ENCODE measurements at regions not wholly inside any gene's neighbourhood (a gene's known extent, or its start where the extent isn't known, plus 50 kb on each side); places are given as distances from the start of the nearest gene placed in this dataset.
A peak's percentile ranks its signal among the peaks of the same experiment; 100 is the strongest.

- Histone ChIP-seq H3K9ac (ENCODE audit: low read length) (no peak overlapping the region), H3K4ac (ENCODE audit: low read depth in 1 of 2, low read length in 2 of 2) (no peak overlapping the region), H3K9me3 (ENCODE audit: control insufficient read depth, low read length) (peaks cover under 1% of the 10 kb centered on the region), H2BK5ac (ENCODE audit: low read depth, low read length, poor library complexity, severe bottlenecking) (no peak overlapping the region), H3K27ac (ENCODE audit: low read length, poor library complexity, severe bottlenecking) (no peak overlapping the region), H3K18ac (ENCODE audit: low read depth in 1 of 2, low read length in 2 of 2) (no peak overlapping the region), H3K79me1 (replicated peaks; ENCODE audit: low read length, poor library complexity, severe bottlenecking) (no peaks in the 10 kb centered on the region), H3K4me3 (ENCODE audit: insufficient read depth in 1 of 2, low read depth in 1 of 2, low read length in 2 of 2) (no peak overlapping the region), H2BK15ac (ENCODE audit: low read depth, poor library complexity, severe bottlenecking) (no peak overlapping the region), H2AK5ac (ENCODE audit: low read length, severe bottlenecking) (no peak overlapping the region), H3K4me2 (ENCODE audit: low read length, poor library complexity, severe bottlenecking) (no peak overlapping the region), H3K14ac (ENCODE audit: low read length in 2 of 2) (no peak overlapping the region), H4K91ac (ENCODE audit: low read length) (no peak overlapping the region), H4K8ac (ENCODE audit: low read length) (no peak overlapping the region), H3K27me3 (ENCODE audit: control insufficient read depth in 1 of 2, insufficient read depth in 1 of 2, low read length in 2 of 2) (peaks cover 9 to 42% of the 10 kb centered on the region in 2 experiments), H3K4me1 (ENCODE audit: control insufficient read depth, insufficient read depth, low read depth, low read length) (no peaks in the 10 kb centered on the region), H2BK120ac (ENCODE audit: low read depth, low read length) (no peak overlapping the region), H2BK12ac (ENCODE audit: low read length in 2 of 2) (no peak overlapping the region), H3K36me3 (ENCODE audit: control insufficient read depth in 1 of 2, insufficient read depth in 2 of 2, low read depth in 1 of 2, low read length in 2 of 2) (no peaks in the 10 kb centered on the region), H2AFZ (ENCODE audit: low read depth, low read length) (no peak overlapping the region), H3K23ac (ENCODE audit: low read length in 2 of 2) (no peak overlapping the region)
- WGBS: 0% methylated on average over 1 of the region's 1 CpG
- peak; percentile 21 for DNase-seq
These were observed 60.8 kb upstream of the SSTR4 start for GRCh38 chr20:22974354-22974753.

DNA sequence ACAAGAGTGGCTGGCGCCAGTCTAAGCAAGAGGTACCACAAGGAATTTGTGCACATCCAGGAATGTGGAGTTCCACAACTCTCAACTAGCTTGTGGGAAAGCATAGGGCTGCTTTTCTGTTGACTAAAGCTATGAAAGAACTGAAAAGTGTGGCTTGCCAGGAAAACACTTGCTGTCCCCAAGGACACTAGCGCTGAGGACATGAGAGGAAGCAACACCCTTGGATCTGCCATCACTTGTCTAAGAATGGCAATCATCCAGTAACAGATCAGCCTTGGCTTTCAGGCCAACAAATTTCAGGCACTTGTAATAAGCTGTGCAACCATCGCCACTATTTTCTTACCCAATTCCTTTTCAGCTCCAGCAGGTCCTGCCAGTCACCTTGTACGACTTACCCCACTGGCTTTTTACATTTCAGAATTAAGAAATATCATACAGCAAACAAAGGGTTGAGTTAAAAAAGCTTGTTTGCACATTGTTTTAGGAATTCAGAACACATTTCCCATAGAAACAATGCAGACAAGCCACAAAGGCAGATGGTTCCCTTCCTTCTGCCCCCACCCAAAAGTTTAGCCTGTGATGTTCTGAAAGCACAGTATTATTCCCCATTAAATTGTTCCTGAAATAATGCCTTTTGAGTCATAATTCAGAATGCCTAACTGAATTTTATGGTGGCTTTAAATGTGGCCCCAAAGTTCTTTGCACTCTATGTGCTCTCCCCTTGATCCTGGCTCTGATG lies 57.9 kb upstream of the SSTR4 start:
- no peak overlapping the region for H3K18ac ChIP-seq (ENCODE audit: low read depth in 1 of 2, low read length in 2 of 2)
- no peak overlapping the region for H2BK5ac ChIP-seq (ENCODE audit: low read depth, low read length, poor library complexity, severe bottlenecking)
- no peaks in the 10 kb centered on the region for H3K36me3 ChIP-seq (ENCODE audit: control insufficient read depth in 1 of 2, insufficient read depth in 2 of 2, low read depth in 1 of 2, low read length in 2 of 2)
- H3K27me3 ChIP-seq (ENCODE audit: control insufficient read depth in 1 of 2, insufficient read depth in 1 of 2, low read length in 2 of 2): peaks cover 9 to 53% of the 10 kb centered on the region in 2 experiments
- H3K9me3 ChIP-seq (ENCODE audit: control insufficient read depth, low read length): no peaks in the 10 kb centered on the region
- H3K14ac ChIP-seq (ENCODE audit: low read length in 2 of 2): no peak overlapping the region
- no peak overlapping the region for H2AFZ ChIP-seq (ENCODE audit: low read depth, low read length)
- H2AK5ac ChIP-seq (ENCODE audit: low read length, severe bottlenecking): no peak overlapping the region
- 85% methylated on average over 4 of the region's 4 CpGs for WGBS
- no peak overlapping the region for H3K9ac ChIP-seq (ENCODE audit: low read length)
- no peak overlapping the region for H3K4me3 ChIP-seq (ENCODE audit: insufficient read depth in 1 of 2, low read depth in 1 of 2, low read length in 2 of 2)
- DNase-seq: no peak
- H3K4ac ChIP-seq (ENCODE audit: low read depth in 1 of 2, low read length in 2 of 2): no peak overlapping the region
- H3K79me1 ChIP-seq (replicated peaks; ENCODE audit: low read length, poor library complexity, severe bottlenecking): no peaks in the 10 kb centered on the region
- no peak overlapping the region for H4K91ac ChIP-seq (ENCODE audit: low read length)
- no peak overlapping the region for H3K4me2 ChIP-seq (ENCODE audit: low read length, poor library complexity, severe bottlenecking)
- H2BK120ac ChIP-seq (ENCODE audit: low read depth, low read length): no peak overlapping the region
- H2BK15ac ChIP-seq (ENCODE audit: low read depth, poor library complexity, severe bottlenecking): no peak overlapping the region
- H3K27ac ChIP-seq (ENCODE audit: low read length, poor library complexity, severe bottlenecking): no peak overlapping the region
- H3K23ac ChIP-seq (ENCODE audit: low read length in 2 of 2): no peak overlapping the region
- no peak overlapping the region for H4K8ac ChIP-seq (ENCODE audit: low read length)
- H3K4me1 ChIP-seq (ENCODE audit: control insufficient read depth, insufficient read depth, low read depth, low read length): no peaks in the 10 kb centered on the region
- H2BK12ac ChIP-seq (ENCODE audit: low read length in 2 of 2): no peak overlapping the region

DNA sequence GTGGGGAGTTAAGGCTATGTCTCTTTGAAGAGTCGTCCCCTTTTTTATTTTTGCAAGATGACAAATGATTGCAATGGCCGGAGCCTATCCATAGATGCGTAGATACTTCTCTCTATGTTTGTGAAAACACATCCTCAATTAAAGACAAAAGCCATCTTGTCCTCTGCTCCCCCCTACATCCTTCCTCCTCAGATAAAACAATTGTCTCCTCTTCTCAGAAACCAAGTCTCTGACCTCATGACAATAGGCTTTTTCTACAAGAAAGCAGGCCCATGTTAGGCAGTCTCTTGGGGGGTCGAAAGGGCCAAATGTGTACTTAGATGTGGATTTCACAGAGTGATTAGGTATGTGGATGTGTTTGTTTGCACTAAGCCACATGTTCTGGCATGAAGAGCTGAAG lies 51.1 kb upstream of the SSTR4 start:
- Histone ChIP-seq H2BK5ac (ENCODE audit: low read depth, low read length, poor library complexity, severe bottlenecking) (no peak overlapping the region), H2BK120ac (ENCODE audit: low read depth, low read length) (no peak overlapping the region), H4K91ac (ENCODE audit: low read length) (no peak overlapping the region), H2BK15ac (ENCODE audit: low read depth, poor library complexity, severe bottlenecking) (no peak overlapping the region), H3K4ac (ENCODE audit: low read depth in 1 of 2, low read length in 2 of 2) (no peak overlapping the region), H3K27ac (ENCODE audit: low read length, poor library complexity, severe bottlenecking) (no peak overlapping the region), H3K27me3 (ENCODE audit: control insufficient read depth in 1 of 2, insufficient read depth in 1 of 2, low read length in 2 of 2) (peaks cover 4 to 25% of the 10 kb centered on the region in 2 experiments), H4K8ac (ENCODE audit: low read length) (no peak overlapping the region), H3K36me3 (ENCODE audit: control insufficient read depth in 1 of 2, insufficient read depth in 2 of 2, low read depth in 1 of 2, low read length in 2 of 2) (no peaks in the 10 kb centered on the region), H3K4me3 (ENCODE audit: insufficient read depth in 1 of 2, low read depth in 1 of 2, low read length in 2 of 2) (no peak overlapping the region), H3K14ac (ENCODE audit: low read length in 2 of 2) (no peak overlapping the region), H2AFZ (ENCODE audit: low read depth, low read length) (no peak overlapping the region), H2BK12ac (ENCODE audit: low read length in 2 of 2) (no peak overlapping the region), H3K9me3 (ENCODE audit: control insufficient read depth, low read length) (no peaks in the 10 kb centered on the region), H3K4me2 (ENCODE audit: low read length, poor library complexity, severe bottlenecking) (no peak overlapping the region), H2AK5ac (ENCODE audit: low read length, severe bottlenecking) (no peak overlapping the region), H3K79me1 (replicated peaks; ENCODE audit: low read length, poor library complexity, severe bottlenecking) (no peaks in the 10 kb centered on the region), H3K23ac (ENCODE audit: low read length in 2 of 2) (no peak overlapping the region), H3K18ac (ENCODE audit: low read depth in 1 of 2, low read length in 2 of 2) (no peak overlapping the region), H3K4me1 (ENCODE audit: control insufficient read depth, insufficient read depth, low read depth, low read length) (no peaks in the 10 kb centered on the region), H3K9ac (ENCODE audit: low read length) (no peak overlapping the region)
- no peak for DNase-seq
- WGBS: 85% methylated on average over 4 of the region's 4 CpGs

DNA sequence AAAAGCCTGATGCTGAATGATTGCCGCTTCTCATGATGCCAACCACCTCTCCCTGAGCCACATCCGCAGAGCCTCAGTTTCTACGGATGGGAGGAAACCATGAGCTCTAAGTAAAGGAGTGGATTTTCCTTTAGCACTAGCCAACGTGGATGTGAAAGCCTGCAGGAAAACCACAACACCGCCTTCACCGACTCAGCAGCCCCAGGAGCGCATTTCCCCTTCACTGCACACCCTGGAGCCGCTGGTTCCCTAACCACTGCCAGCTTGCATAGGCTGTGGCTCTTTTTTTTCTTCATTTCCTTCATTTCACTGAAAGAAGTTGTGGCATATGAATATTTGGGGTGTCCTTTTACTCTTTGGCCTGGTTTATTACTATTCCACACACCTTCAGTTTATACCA lies 50.5 kb upstream of the SSTR4 start:
- no peak overlapping the region for H3K4me2 ChIP-seq (ENCODE audit: low read length, poor library complexity, severe bottlenecking)
- no peak overlapping the region for H2BK5ac ChIP-seq (ENCODE audit: low read depth, low read length, poor library complexity, severe bottlenecking)
- H2BK12ac ChIP-seq (ENCODE audit: low read length in 2 of 2): no peak overlapping the region
- H3K4me3 ChIP-seq (ENCODE audit: insufficient read depth in 1 of 2, low read depth in 1 of 2, low read length in 2 of 2): no peak overlapping the region
- H3K27me3 ChIP-seq (ENCODE audit: control insufficient read depth in 1 of 2, insufficient read depth in 1 of 2, low read length in 2 of 2): peaks cover 4 to 22% of the 10 kb centered on the region in 2 experiments
- H2BK15ac ChIP-seq (ENCODE audit: low read depth, poor library complexity, severe bottlenecking): no peak overlapping the region
- H3K23ac ChIP-seq (ENCODE audit: low read length in 2 of 2): no peak overlapping the region
- no peaks in the 10 kb centered on the region for H3K4me1 ChIP-seq (ENCODE audit: control insufficient read depth, insufficient read depth, low read depth, low read length)
- no peak overlapping the region for H3K14ac ChIP-seq (ENCODE audit: low read length in 2 of 2)
- no peaks in the 10 kb centered on the region for H3K79me1 ChIP-seq (replicated peaks; ENCODE audit: low read length, poor library complexity, severe bottlenecking)
- 88% methylated on average over 7 of the region's 8 CpGs for WGBS
- H3K18ac ChIP-seq (ENCODE audit: low read depth in 1 of 2, low read length in 2 of 2): no peak overlapping the region
- DNase-seq: no peak
- H4K8ac ChIP-seq (ENCODE audit: low read length): no peak overlapping the region
- H4K91ac ChIP-seq (ENCODE audit: low read length): no peak overlapping the region
- no peak overlapping the region for H2BK120ac ChIP-seq (ENCODE audit: low read depth, low read length)
- no peak overlapping the region for H2AFZ ChIP-seq (ENCODE audit: low read depth, low read length)
- H3K36me3 ChIP-seq (ENCODE audit: control insufficient read depth in 1 of 2, insufficient read depth in 2 of 2, low read depth in 1 of 2, low read length in 2 of 2): no peaks in the 10 kb centered on the region
- H3K4ac ChIP-seq (ENCODE audit: low read depth in 1 of 2, low read length in 2 of 2): no peak overlapping the region
- no peak overlapping the region for H2AK5ac ChIP-seq (ENCODE audit: low read length, severe bottlenecking)
- no peak overlapping the region for H3K9ac ChIP-seq (ENCODE audit: low read length)
- no peak overlapping the region for H3K27ac ChIP-seq (ENCODE audit: low read length, poor library complexity, severe bottlenecking)
- H3K9me3 ChIP-seq (ENCODE audit: control insufficient read depth, low read length): no peaks in the 10 kb centered on the region

All from mesenchymal stem cell (in vitro differentiated cells and primary cell).